ENCODE measurements at regions not wholly inside any gene's neighbourhood (a gene's known extent, or its start where the extent isn't known, plus 50 kb on each side); places are given as distances from the start of the nearest gene placed in this dataset.
"Not testable (repeated sequence)": the region's sequence is repeated elsewhere in the genome, so short reads cannot be mapped to it uniquely, and the experiment has no call there.

GRCh38 chr12:46660719-46661109 lies 165.1 kb downstream of the SLC38A4 start:
- Mint-ChIP-seq H3K27ac (no peak overlapping the region), H3K27me3 (no peaks in the 10 kb centered on the region), H3K36me3 (ENCODE audit: low read depth) (no peaks in the 10 kb centered on the region), H3K4me3 (no peak overlapping the region), H3K4me1 (peaks cover 16% of the 10 kb centered on the region)
- ATAC-seq (no peak), DNase-seq (no peak)
- H3K9me3 ChIP-seq (ENCODE audit: control insufficient read depth, low read length, poor library complexity, severe bottlenecking): no peaks in the 10 kb centered on the region

GRCh38 chr12:46660276-46660675 lies 165.5 kb downstream of the SLC38A4 start:
- H3K4me3 Mint-ChIP-seq: no peak overlapping the region
- peak overlapping the region; percentile 63 for H3K27ac Mint-ChIP-seq
- ATAC-seq (no peak), DNase-seq (no peak)
- no peaks in the 10 kb centered on the region for H3K27me3 Mint-ChIP-seq
- no peaks in the 10 kb centered on the region for H3K36me3 Mint-ChIP-seq (ENCODE audit: low read depth)
- H3K4me1 Mint-ChIP-seq: peaks cover 16% of the 10 kb centered on the region
- H3K9me3 ChIP-seq (ENCODE audit: control insufficient read depth, low read length, poor library complexity, severe bottlenecking): no peaks in the 10 kb centered on the region

- H3K27ac Mint-ChIP-seq: peak overlapping the region; percentile 63
- no peak for DNase-seq
- H3K4me3 Mint-ChIP-seq: no peak overlapping the region
- ATAC-seq: no peak
- peaks cover 4% of the 10 kb centered on the region for H3K27me3 Mint-ChIP-seq
- H3K36me3 Mint-ChIP-seq (ENCODE audit: low read depth): no peaks in the 10 kb centered on the region
- H3K9me3 ChIP-seq (ENCODE audit: control insufficient read depth, low read length, poor library complexity, severe bottlenecking): no peaks in the 10 kb centered on the region
- peaks cover 16% of the 10 kb centered on the region for H3K4me1 Mint-ChIP-seq
Observed at GRCh38 chr12:46659824-46660223, 166.0 kb downstream of the SLC38A4 start.

- DNase-seq (no peak), ATAC-seq (no peak)
- peak overlapping the region; percentile 63 for H3K27ac Mint-ChIP-seq
- peaks cover 2% of the 10 kb centered on the region for H3K36me3 Mint-ChIP-seq (ENCODE audit: low read depth)
- peaks cover 9% of the 10 kb centered on the region for H3K27me3 Mint-ChIP-seq
- H3K9me3 ChIP-seq (ENCODE audit: control insufficient read depth, low read length, poor library complexity, severe bottlenecking): no peaks in the 10 kb centered on the region
- peaks cover 16% of the 10 kb centered on the region for H3K4me1 Mint-ChIP-seq
- no peak overlapping the region for H3K4me3 Mint-ChIP-seq
Observed at GRCh38 chr12:46659032-46659650, 166.7 kb downstream of the SLC38A4 start.

- H3K27me3 Mint-ChIP-seq: peaks cover 9% of the 10 kb centered on the region
- ATAC-seq: no peak
Observed at GRCh38 chr12:46657453-46658411, 168.1 kb downstream of the SLC38A4 start.

GRCh38 chr12:46655984-46656383 lies 169.8 kb downstream of the SLC38A4 start:
- H3K9me3 ChIP-seq (ENCODE audit: control insufficient read depth, low read length, poor library complexity, severe bottlenecking); ATAC-seq; H3K36me3 Mint-ChIP-seq (ENCODE audit: low read depth); H3K27ac Mint-ChIP-seq; H3K27me3 Mint-ChIP-seq; DNase-seq; H3K4me3 Mint-ChIP-seq: not testable (repeated sequence)
- H3K4me1 Mint-ChIP-seq: peaks cover 15% of the 10 kb centered on the region

More at GRCh38 chr12:46657453-46658411, 168.1 kb downstream of the SLC38A4 start:
- no peak overlapping the region for H3K4me3 Mint-ChIP-seq
- no peak for DNase-seq
- peaks cover 18% of the 10 kb centered on the region for H3K4me1 Mint-ChIP-seq
- peaks cover 3% of the 10 kb centered on the region for H3K36me3 Mint-ChIP-seq (ENCODE audit: low read depth)
- no peaks in the 10 kb centered on the region for H3K9me3 ChIP-seq (ENCODE audit: control insufficient read depth, low read length, poor library complexity, severe bottlenecking)
- no peak overlapping the region for H3K27ac Mint-ChIP-seq

GRCh38 chr12:46653311-46653710 lies 172.5 kb downstream of the SLC38A4 start:
- no peak for DNase-seq
- ATAC-seq: no peak
- Mint-ChIP-seq H3K27me3 (peaks cover 9% of the 10 kb centered on the region), H3K4me3 (no peak overlapping the region), H3K4me1 (peaks cover 6% of the 10 kb centered on the region), H3K27ac (no peak overlapping the region), H3K36me3 (ENCODE audit: low read depth) (peaks cover 3% of the 10 kb centered on the region)
- H3K9me3 ChIP-seq (ENCODE audit: control insufficient read depth, low read length, poor library complexity, severe bottlenecking): no peaks in the 10 kb centered on the region

- Mint-ChIP-seq H3K4me1 (peaks cover 6% of the 10 kb centered on the region), H3K4me3 (no peak overlapping the region), H3K27me3 (peaks cover 9% of the 10 kb centered on the region), H3K36me3 (ENCODE audit: low read depth) (peaks cover 3% of the 10 kb centered on the region), H3K27ac (peak overlapping the region; percentile 5)
- H3K9me3 ChIP-seq (ENCODE audit: control insufficient read depth, low read length, poor library complexity, severe bottlenecking): peaks cover 1% of the 10 kb centered on the region
- ATAC-seq: no peak
- DNase-seq: no peak
Observed at GRCh38 chr12:46652692-46653091, 173.1 kb downstream of the SLC38A4 start.

- Mint-ChIP-seq H3K27ac (no peak overlapping the region), H3K4me3 (no peak overlapping the region), H3K4me1 (peaks cover 6% of the 10 kb centered on the region), H3K36me3 (ENCODE audit: low read depth) (peaks cover 3% of the 10 kb centered on the region), H3K27me3 (peaks cover 9% of the 10 kb centered on the region)
- ATAC-seq (no peak), DNase-seq (no peak)
- peaks cover 4% of the 10 kb centered on the region for H3K9me3 ChIP-seq (ENCODE audit: control insufficient read depth, low read length, poor library complexity, severe bottlenecking)
Observed at GRCh38 chr12:46650688-46651087, 175.1 kb downstream of the SLC38A4 start.

GRCh38 chr12:46649433-46649832 lies 176.4 kb downstream of the SLC38A4 start:
- no peak for ATAC-seq
- H3K27me3 Mint-ChIP-seq: peaks cover 1% of the 10 kb centered on the region

GRCh38 chr12:46647034-46647433 lies 178.8 kb downstream of the SLC38A4 start:
- H3K4me1 Mint-ChIP-seq: no peaks in the 10 kb centered on the region
- no peak for ATAC-seq
- no peak overlapping the region for H3K4me3 Mint-ChIP-seq
- H3K36me3 Mint-ChIP-seq (ENCODE audit: low read depth): no peaks in the 10 kb centered on the region
- H3K9me3 ChIP-seq (ENCODE audit: control insufficient read depth, low read length, poor library complexity, severe bottlenecking): peaks cover 4% of the 10 kb centered on the region
- DNase-seq: no peak
- no peak overlapping the region for H3K27ac Mint-ChIP-seq
- no peaks in the 10 kb centered on the region for H3K27me3 Mint-ChIP-seq

More at GRCh38 chr12:46649433-46649832, 176.4 kb downstream of the SLC38A4 start:
- DNase-seq: no peak
- peaks cover 4% of the 10 kb centered on the region for H3K9me3 ChIP-seq (ENCODE audit: control insufficient read depth, low read length, poor library complexity, severe bottlenecking)
- H3K4me3 Mint-ChIP-seq: no peak overlapping the region
- no peak overlapping the region for H3K27ac Mint-ChIP-seq
- H3K36me3 Mint-ChIP-seq (ENCODE audit: low read depth): peaks cover 3% of the 10 kb centered on the region
- H3K4me1 Mint-ChIP-seq: peaks cover 6% of the 10 kb centered on the region

GRCh38 chr12:46641649-46642048 lies 184.1 kb downstream of the SLC38A4 start:
- not testable (repeated sequence) for H3K27me3 Mint-ChIP-seq; H3K36me3 Mint-ChIP-seq (ENCODE audit: low read depth); DNase-seq

GRCh38 chr12:46635818-46636217 lies 190.0 kb downstream of the SLC38A4 start:
- no peak for ATAC-seq
- H3K9me3 ChIP-seq (ENCODE audit: control insufficient read depth, low read length, poor library complexity, severe bottlenecking): peaks cover 10% of the 10 kb centered on the region
- DNase-seq: no peak
- Mint-ChIP-seq H3K27ac (no peak overlapping the region), H3K36me3 (ENCODE audit: low read depth) (no peaks in the 10 kb centered on the region), H3K4me1 (no peaks in the 10 kb centered on the region), H3K4me3 (no peak overlapping the region), H3K27me3 (no peaks in the 10 kb centered on the region)

More at GRCh38 chr12:46641649-46642048, 184.1 kb downstream of the SLC38A4 start:
- H3K4me3 Mint-ChIP-seq, H3K27ac Mint-ChIP-seq, ATAC-seq, H3K4me1 Mint-ChIP-seq: not testable (repeated sequence)
- peaks cover 14% of the 10 kb centered on the region for H3K9me3 ChIP-seq (ENCODE audit: control insufficient read depth, low read length, poor library complexity, severe bottlenecking)

Data from T-helper 17 cell (primary cell).